ENCODE measurements at regions not wholly inside any gene's neighbourhood (a gene's known extent, or its start where the extent isn't known, plus 50 kb on each side); places are given as distances from the start of the nearest gene placed in this dataset.
"Not testable (repeated sequence)": the region's sequence is repeated elsewhere in the genome, so short reads cannot be mapped to it uniquely, and the experiment has no call there.

DNA sequence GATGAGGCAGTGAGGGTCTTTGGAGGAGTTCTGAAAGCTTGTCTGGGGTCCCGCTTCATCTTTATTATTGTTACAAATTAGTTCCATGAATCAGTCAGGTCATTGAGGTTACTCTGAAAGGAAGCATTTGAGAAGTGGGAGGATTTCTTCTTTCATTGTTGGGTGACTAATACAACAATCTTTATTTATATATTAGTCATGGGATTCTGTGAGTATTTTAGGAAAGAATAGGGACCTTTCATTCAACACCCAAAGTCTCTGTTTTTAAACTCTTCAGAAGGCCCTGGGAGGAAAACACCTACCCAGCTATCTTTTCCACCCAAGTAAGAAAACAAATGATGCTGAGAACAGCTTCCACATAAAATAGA lies 98.3 kb downstream of the SOD2 start:
- no peak for DNase-seq (ENCODE audit: low read depth in 2 of 3, low spot score in 1 of 3)

DNA sequence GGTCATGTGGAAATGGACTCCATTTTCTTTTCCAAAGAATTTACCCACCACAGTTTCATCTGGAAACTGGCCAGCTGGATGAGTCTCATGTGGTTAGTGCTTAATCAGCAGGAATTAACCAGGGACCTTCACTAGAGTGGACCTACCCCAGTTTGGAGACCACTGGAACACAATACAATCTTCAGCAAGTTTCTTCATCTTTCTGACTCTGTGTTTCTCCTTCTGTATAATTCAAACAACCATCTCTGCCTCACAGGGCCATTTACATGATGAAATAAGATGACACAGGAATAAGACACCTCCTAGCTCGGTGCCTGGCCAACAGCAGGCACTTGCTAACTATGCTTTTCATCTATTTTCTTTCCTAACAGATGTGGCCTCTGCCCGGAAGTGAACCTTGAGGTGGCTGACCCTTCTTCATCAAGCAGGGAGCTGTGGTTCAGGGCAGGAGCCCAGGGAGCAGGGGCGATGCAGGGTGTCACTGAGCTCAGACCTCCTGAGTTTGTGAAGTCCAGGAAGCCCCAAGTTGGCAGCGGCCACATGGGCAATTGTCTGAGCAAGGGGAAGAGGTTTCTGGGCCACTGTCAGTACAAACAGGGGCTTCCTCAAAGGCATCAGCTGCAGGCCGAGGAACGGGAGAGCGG lies 98.8 kb downstream of the SOD2 start:
- DNase-seq (ENCODE audit: low read depth in 2 of 3, low spot score in 1 of 3) = no peak

DNA sequence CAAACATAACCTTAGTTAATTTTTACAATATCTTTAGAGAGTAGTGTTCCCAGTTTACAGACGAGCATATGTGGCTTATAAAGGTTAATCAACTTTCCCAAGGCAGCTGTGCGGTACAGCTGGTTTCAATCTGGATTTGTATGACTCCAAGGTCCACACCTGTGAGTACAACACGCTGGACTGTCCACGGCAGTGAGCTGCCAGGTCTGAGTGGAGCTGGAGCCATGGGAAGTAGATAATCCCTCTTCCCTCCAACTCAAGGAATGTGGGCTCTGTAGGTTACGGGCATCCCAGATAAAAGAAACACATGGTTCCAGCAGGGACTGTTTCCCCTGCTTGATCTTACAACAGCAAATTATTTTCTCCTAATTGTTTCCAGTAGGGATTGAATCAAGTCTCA lies 102.2 kb downstream of the SOD2 start:
- no peak for DNase-seq (ENCODE audit: low read depth in 2 of 3, low spot score in 1 of 3)

DNA sequence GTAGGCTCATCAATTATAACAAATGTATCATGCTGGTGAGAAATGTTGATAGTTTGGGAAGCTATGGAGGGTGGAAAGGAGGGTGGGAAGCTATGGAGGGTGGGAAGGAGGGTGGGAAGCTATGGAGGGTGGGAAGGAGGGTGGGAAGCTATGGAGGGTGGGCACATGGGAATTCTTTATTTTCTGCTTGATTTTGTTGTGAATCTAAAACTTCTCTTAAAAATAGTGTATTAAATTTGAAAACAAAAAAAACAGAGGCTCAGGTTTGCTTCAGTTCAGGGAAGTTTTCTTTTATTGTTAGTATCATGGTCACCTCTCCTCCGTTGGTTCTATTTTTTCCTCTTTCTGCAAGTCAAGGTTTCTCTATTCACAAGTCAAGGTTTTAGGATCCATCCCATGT lies 106.4 kb downstream of the SOD2 start:
- no peak for DNase-seq (ENCODE audit: low read depth in 2 of 3, low spot score in 1 of 3)

DNA sequence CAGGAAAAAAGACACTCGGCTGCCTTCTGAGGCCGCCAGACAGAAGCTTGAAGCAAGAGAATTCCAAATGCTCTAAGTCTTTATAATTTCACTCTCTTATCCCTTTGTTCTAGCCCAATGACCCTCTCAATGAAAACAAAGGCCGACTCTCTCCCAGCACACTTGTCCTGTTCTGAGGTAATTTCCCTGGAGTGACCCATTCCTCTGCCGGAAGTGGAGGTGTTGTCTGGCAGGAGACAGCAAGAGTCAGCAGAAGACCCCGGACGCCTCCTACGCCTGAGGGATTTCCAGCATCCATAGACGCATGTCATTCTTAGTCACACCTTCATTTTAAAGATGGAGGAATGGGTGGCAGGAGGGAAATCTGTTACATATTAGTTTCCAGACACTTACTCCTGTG lies 110.3 kb downstream of the SOD2 start:
- no peak for DNase-seq (ENCODE audit: low read depth in 2 of 3, low spot score in 1 of 3)

DNA sequence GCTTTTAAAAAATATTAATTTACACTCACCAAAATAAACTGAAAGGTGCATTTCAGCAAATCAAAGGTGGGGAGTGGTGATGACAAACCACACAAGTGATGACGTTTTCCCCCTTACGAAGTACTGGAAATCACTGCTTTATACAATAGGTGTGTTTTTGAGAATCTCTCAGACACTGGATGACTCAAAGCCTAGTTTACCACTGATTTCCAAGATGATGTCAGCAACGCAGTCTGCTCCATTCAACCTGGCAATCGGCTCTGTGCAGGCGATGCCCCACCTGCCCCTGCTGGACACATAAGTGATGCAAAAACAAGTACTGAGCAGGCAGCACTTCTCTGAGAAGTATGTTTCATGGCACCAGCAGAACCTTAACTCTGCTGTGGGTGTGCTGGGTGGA lies 114.4 kb downstream of the SOD2 start:
- DNase-seq (ENCODE audit: low read depth in 2 of 3, low spot score in 1 of 3) = no peak

DNA sequence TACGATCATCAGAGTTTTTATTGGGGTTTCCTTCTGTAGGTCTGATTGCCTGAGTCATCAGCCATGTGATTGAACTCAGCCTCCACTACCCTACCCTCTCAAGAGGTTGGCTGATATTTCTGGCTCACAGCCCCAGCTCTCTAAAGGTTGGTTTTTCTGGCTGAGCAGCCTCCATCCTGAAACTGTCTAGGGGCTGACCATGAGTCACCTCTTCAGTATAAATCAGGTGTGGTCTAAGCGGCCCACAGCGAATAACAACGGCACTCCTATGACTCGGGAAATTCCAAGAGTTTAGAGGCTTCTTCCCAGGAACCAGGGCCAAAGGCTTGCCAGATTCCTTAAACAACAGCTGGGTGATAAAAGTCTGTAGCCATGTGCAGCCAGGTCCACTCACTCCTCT lies 115.5 kb downstream of the SOD2 start:
- no peak for DNase-seq (ENCODE audit: low read depth in 2 of 3, low spot score in 1 of 3)

DNA sequence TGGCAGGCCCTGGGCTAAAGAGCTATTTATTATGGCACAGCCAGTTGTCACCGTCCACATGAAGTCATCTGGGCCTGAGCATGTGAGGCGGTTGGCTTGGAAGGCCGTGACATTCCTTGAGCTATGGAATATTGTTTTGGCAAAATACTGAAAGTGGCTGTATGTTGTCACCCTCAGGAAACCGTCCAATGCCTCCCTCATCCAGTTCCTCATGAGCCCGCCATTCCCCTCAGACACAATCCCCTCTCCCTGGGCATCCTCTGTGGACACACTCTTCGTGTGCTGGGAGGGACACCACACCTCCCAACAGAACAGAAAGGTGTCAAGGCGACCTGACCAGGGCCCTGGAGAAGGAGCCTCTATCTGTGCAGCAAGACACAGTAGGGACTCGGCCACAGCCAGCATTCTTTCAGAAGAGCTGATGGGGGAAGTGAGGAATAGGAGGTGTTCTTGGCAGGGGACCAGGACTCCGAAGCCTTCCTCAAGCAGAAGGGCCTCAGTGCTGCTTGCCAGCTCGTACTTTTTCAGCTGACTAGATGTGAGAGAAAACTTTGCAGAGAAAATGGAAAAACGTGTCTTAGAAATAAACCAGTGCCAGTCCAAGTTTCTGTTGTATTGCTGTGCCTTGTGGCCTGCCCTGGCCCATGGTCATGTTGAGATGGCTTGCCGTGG lies 120.5 kb downstream of the SOD2 start:
- no peak for DNase-seq (ENCODE audit: low read depth in 2 of 3, low spot score in 1 of 3)

DNA sequence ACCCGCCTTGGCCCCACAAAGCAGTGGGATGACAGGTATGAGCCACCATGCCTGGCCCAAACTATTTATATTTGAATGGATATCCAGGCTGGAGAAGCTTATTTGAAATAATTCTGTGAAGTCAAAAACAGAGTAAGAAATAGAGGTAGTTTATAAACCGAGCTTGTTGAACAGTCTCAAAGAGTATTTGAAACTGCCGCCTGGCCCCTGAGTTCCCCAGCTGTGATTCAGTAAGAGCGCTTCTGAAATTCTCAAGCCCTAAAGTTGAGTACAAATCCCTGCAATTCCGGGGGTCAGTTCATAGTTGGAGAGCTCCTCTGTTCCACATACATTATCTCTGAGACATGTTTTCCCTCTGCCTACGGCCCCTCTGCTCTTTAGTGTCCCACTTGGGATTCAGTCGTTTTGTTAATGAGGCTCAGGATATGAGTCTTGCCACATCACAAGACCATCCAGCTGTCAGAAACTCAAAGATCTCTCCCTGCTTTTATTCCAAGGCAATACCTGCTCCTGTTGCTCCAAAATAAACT lies 127.8 kb downstream of the SOD2 start:
- no peak for DNase-seq (ENCODE audit: low read depth in 2 of 3, low spot score in 1 of 3)

DNA sequence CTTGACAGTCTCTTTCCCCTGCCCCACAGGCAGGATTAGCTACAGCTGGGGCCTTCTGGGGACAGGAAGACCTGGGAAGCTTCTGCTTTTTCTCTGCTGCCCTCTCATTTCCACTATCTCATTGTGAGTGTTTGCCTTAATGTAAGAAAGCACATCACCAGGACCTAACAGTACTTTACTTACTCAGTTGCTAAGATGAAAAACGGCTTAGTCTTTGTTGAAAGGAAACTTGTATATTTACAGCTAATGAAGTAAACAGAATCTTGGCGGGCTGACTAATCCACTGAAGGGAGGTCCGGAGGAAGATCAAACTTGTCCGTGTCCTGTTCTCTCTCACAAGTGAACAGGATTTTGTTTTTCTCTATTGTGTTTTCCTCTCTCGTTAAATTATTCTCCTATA lies 128.6 kb downstream of the SOD2 start:
- no peak for DNase-seq (ENCODE audit: low read depth in 2 of 3, low spot score in 1 of 3)

DNA sequence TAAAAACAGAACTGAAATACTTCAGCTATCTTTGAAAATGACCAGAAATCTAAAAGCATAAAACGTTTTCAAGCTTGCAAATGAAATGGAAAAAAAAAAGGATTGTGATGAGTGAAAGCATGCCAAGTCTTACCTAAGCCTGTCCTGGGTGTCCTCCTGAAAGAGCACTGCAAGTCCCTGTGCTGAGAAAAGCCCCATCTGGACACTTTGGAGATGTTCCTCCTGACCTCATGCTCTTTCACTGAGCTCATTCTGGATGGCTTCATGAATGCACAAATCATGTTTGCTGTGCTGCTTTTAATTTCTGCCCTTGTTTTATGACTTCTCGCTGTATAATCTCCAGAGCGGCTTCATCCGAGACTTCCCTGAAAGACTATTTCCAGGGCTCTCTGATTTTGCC lies 136.0 kb downstream of the SOD2 start:
- no peak for DNase-seq (ENCODE audit: low read depth in 2 of 3, low spot score in 1 of 3)

DNA sequence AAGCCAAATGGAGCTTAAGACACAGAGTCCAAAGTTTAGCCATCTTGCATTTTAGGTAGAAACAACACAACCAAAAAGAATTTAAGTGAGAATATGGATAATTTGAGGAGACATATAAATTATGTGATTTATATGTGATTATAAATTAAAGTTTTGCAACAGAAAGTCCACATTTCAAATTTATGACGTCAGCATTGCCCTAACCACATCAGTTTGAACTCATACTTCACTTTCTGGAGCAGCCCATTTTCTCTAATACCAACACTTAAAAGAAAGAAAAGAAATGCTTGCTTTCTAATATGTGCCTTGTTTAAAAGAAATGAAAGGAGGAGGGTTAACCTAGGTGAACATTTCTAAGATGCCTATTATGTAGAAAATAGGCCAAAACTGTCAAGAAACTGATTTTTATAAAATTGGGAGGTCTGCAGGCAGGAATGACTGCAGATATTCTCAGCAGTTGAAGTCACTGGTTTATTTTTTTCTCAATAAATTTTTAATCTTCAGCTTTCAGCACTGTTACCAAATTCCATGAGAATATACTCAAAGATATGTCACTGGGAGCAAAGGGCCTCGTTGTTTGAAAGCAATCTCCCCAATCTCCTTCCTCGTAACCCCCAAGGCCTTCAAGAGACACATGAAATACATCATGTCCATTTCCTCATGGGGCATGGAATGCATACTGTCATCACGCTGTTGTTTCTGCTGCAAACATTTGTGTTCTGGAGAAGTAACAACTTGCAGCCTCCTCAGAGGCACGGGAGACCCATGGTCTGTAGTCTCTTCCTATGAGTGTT lies 137.8 kb downstream of the SOD2 start:
- no peak for DNase-seq (ENCODE audit: low read depth in 2 of 3, low spot score in 1 of 3)

DNA sequence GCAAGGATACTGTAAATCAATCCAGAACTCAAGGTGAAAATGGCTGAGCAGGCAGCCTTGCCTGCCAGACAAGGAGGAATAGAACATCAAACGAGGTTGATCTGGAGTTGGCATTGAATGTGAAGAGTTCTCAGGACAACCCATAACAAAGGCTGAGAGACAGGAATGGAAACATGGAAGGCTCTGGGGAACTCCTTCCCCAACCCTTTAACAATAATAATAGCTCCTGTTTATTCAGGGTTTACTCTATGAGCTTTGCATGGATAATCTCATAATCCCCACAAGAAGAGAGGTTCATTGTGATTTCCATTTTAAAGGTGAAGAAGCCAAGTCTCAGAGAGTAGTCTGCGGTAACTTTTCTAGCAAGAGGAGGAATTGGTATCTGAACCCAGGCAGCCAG lies 151.7 kb downstream of the SOD2 start:
- no peak for DNase-seq (ENCODE audit: low read depth in 2 of 3, low spot score in 1 of 3)

DNA sequence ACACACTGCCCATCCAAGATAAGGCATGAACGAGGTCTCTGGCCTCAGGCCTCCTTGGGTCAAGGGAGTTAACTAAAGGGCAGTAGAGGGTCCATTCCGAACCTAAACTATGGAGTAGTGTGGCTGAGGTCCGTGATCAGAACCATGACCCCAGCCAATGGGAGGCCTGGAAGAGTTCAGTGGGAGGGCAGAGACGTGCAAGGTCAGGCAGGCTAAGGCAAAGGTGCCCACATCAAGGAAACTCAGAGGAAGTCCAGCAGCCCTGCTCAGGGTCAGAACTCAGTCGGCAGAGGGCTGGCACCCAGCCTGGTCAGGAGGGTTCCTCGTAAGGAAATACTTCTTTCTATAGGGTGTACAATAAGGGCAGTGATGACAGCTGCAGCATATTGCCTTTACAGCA lies 152.2 kb downstream of the SOD2 start:
- no peak for DNase-seq (ENCODE audit: low read depth in 2 of 3, low spot score in 1 of 3)

DNA sequence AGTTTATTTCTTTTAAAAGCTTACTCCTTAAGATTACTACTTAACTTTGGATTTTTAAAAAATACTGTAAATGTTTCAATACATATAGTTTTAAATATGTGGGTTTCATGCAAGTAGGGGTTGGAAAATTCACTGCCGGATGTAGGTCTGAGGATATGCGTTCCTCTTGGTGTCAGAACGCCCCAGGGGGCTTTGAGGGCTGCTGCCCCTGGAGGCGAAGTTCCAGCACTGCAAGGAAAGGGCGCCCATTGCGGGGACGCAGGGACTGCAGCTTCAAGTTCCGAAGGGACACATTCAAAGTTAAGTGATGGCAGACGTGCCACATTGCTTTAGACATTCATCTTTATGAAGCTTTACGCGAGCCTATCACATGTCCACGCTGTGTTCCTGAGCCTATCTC lies 152.9 kb downstream of the SOD2 start:
- no peak for DNase-seq (ENCODE audit: low read depth in 2 of 3, low spot score in 1 of 3)

DNA sequence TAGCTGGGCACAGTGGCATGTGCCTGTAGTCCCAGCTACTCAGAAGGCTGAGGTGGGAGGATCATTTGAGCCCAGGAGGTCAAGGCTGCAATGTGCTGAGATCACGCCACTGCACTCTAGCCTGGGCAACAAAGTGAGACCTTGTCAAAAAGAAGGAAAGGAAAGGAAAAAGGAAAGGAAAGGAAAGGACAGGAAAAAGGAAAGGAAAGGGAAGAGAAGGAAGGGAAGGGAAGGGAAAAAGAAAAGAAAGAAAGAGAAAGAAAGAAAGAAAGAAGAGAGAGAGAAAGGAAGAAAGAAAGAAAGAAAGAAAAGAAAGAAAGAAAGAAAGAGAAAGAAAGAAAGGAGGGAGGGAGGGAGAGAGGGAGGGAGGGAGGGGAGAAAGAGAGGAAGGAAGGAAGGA lies 155.0 kb downstream of the SOD2 start:
- not testable (repeated sequence) for DNase-seq (ENCODE audit: low read depth in 2 of 3, low spot score in 1 of 3)

DNA sequence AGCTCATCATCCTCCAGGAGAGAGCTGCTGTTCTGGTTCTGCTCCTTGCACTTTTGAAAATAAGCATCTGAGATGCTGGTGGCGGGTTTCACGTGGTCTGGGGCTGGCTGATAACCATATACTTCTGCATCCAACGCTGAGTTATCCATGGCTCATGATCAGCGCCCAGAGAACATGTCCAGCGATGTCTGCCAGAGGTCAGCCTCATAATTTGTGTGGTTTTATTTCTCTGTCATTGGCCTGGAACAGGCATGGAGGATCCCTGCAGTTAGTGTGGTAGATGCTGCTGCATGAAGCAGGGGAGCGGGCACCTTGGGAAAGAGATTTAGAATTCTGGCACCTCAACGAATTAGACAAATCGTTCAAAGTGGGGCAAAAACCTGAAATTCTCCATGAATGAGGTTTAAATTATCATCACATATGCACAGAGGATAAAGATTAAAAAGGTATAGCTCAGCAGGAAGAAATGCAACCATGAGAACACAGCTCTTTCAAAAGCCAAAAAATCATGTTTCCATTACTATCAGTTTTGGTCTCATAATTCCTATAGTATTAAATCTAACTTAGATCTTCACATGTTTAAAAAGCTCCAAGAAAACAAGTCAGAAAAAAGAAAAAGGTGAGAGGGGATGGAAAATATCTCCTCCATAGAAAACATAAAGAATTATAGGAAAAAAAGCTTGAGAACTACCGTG lies 157.2 kb downstream of the SOD2 start:
- no peak for DNase-seq (ENCODE audit: low read depth in 2 of 3, low spot score in 1 of 3)

DNA sequence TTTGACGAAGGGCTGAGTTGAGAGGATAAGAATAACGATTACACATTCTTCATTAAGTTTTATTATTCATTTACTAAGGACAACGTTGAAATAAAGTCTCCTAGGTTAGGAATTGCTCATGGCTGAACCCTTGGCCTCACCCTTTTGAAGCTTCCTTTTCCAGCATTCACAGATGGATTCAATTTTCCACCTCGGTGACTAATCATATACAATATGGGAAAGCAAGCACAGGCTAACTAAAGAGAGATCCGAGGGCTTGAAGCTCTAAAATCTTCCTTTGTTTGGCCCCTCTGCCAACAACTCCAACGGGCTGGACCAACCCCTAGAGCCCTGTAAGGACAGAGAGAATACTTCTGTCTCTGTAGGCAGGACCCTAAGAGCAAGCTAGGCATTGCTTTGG lies 159.5 kb downstream of the SOD2 start:
- DNase-seq (ENCODE audit: low read depth in 2 of 3, low spot score in 1 of 3) = no peak

DNA sequence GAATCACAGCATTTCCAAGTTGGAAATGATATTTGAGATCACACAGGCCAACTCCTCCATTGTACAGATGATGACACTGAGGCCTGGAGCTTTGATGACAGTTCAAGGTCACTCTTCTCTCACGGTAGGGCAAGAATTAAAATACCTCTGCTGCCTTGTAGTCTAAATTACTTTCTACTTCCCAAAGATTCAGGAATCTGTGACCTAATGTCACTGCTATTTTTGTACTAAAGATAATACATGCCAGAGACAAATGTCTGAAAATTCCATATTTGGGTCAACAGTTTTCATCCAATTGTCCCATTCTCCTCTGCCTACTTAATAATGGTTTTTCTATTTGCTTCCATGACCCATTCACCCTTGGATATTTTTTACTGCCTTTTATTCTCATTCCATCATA lies 160.0 kb downstream of the SOD2 start:
- no peak for DNase-seq (ENCODE audit: low read depth in 2 of 3, low spot score in 1 of 3)

DNA sequence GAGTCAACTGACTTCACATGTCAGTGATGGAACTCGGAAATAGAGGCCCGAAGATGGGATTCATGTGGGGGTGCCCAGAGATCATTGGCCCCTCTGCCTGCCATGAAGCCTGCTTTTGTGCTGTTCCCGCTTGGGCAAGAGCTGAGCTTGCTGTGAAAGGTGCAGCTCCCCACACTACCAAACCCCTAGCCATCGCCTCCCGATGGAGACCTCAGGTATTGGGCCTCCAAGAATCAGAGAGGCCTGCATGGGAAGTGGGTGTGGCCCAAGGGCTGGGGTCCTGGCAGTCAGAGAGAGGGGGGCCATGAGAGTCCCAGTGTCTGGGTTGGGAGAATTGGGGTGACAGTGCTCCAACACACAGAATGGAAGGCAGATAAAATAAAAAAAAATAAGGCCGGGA lies 160.9 kb downstream of the SOD2 start:
- no peak for DNase-seq (ENCODE audit: low read depth in 2 of 3, low spot score in 1 of 3)

DNA sequence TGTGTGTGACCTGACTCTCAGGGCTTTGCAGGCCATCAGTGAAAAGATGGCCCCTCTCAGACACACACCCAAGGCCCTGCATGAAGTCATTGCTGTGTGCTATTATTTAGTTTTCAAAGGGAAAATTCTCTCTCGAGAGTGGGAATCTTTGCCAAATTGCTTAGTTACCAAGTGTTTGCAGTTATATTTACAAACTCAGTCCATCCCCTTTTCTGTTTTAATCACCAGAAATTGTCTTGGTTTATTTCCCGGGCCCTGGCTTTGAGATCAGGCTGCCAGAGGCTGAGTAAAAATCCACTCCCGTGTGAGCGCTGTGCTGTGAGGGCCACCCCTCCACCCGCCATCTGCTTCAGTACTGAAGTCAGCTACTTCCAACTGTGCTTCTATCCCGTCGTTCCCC lies 163.1 kb downstream of the SOD2 start:
- no peak for DNase-seq (ENCODE audit: low read depth in 2 of 3, low spot score in 1 of 3)

DNA sequence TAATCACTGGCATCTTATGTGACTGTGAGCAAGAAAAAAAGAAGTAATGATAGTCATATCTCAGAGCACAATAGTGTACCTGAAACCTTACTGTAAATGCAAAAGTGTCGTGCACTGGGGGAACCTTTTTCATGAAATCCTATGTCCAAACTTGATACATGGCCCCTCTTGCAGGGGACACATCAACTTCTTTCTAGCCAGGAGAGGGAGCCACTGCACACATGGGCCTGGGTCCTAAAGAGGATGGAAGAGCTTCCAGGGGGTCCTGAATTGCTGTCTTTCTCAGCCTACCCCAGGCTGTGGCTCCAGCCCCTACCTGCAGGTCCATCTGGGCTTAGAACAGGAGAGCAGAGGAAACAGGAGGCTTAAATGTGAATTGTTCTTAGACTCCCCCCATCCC lies 165.7 kb downstream of the SOD2 start:
- DNase-seq (ENCODE audit: low read depth in 2 of 3, low spot score in 1 of 3) = no peak
